Hepatocyte (in vitro differentiated cells): ENCODE measurements at regions not wholly inside any gene's neighbourhood (a gene's known extent, or its start where the extent isn't known, plus 50 kb on each side); places are given as distances from the start of the nearest gene placed in this dataset.

Experiments used
- CTCF ChIP-seq: fragments of 200-600 bp; sonication (generic); IDR thresholded peaks from 2 replicates; pipeline ENCODE4 v1.5.1; 2016; ENCODE audit warnings: antibody characterized with exemption, mild to moderate bottlenecking; ENCODE audit not compliant: poor library complexity
- EZH2 ChIP-seq: fragments of 200-600 bp; sonication (generic); IDR thresholded peaks from 2 replicates; pipeline ENCODE4 v1.6.1; 2016; ENCODE audit warnings: antibody characterized with exemption, mild to moderate bottlenecking, borderline replicate concordance
- EZH2phosphoT487 ChIP-seq: fragments of 200-600 bp; sonication (generic); IDR thresholded peaks from one replicate; pipeline ENCODE4 v1.6.1; 2018; ENCODE audit warnings: antibody characterized with exemption, mild to moderate bottlenecking, low read depth, moderate library complexity; ENCODE audit not compliant: unreplicated experiment, severe bottlenecking

GRCh38 chr18:40259115-40259835, 1695.8 kb upstream of the PIK3C3 start:
- no peak for TF ChIP-seq CTCF
- TF ChIP-seq EZH2, result no peak
- no peak for TF ChIP-seq EZH2phosphoT487
